H9 (cell line): ENCODE measurements at regions not wholly inside any gene's neighbourhood (a gene's known extent, or its start where the extent isn't known, plus 50 kb on each side); places are given as distances from the start of the nearest gene placed in this dataset.

ENCODE experiments used
- DNase-seq: peaks from one replicate; pipeline ENCODE4 v3.0.0-alpha.2; 2017
- H2AFZ ChIP-seq: one replicate; pipeline ENCODE4 v1.6.1; 2013; ENCODE audit warnings: mild to moderate bottlenecking, low read length, control low read depth, moderate library complexity
- H2AK5ac ChIP-seq: 2 replicates; pipeline ENCODE4 v1.6.1; 2013; ENCODE audit warnings: low read length, control low read depth, mixed read lengths; ENCODE audit not compliant: insufficient read length
- H2BK120ac ChIP-seq: one replicate; pipeline ENCODE4 v1.6.1; 2013; ENCODE audit warnings: low read depth, mild to moderate bottlenecking, low read length, control low read depth, inconsistent platforms; ENCODE audit not compliant: poor library complexity, severe bottlenecking
- H2BK12ac ChIP-seq: 2 replicates; pipeline ENCODE4 v1.6.1; 2013; ENCODE audit warnings: low read length, control low read depth, mixed read lengths, low read depth; ENCODE audit not compliant: insufficient read length
- H2BK15ac ChIP-seq: 2 replicates; pipeline ENCODE4 v1.6.1; 2013; ENCODE audit warnings: low read depth, low read length, control low read depth
- H2BK20ac ChIP-seq: one replicate; pipeline ENCODE4 v1.6.1; 2013; ENCODE audit warnings: low read depth, mild to moderate bottlenecking, low read length, control low read depth, inconsistent platforms; ENCODE audit not compliant: poor library complexity, severe bottlenecking
- H2BK5ac ChIP-seq: 2 replicates; pipeline ENCODE4 v1.6.1; 2013; ENCODE audit warnings: low read length, control low read depth, mixed read lengths; ENCODE audit not compliant: insufficient read length
- H3K14ac ChIP-seq: 2 replicates; pipeline ENCODE4 v1.6.1; 2013; ENCODE audit warnings: low read length, control low read depth; ENCODE audit not compliant: insufficient read depth
- H3K18ac ChIP-seq: 2 replicates; pipeline ENCODE4 v1.6.1; 2013; ENCODE audit warnings: low read depth, mild to moderate bottlenecking, mixed read lengths, low read length, control low read depth; ENCODE audit not compliant: insufficient read length
- H3K23ac ChIP-seq: 2 replicates; pipeline ENCODE4 v1.6.1; 2013; ENCODE audit warnings: low read length, control low read depth, mixed read lengths, low read depth; ENCODE audit not compliant: insufficient read length
- H3K23me2 ChIP-seq: 2 replicates; pipeline ENCODE4 v1.6.1; 2013; ENCODE audit warnings: low read depth, mild to moderate bottlenecking, mixed read lengths, low read length, control low read depth; ENCODE audit not compliant: insufficient read length, poor library complexity, severe bottlenecking
- H3K27ac ChIP-seq: 2 replicates; pipeline ENCODE4 v1.5.1; 2013; ENCODE audit warnings: low read length, control low read depth, mixed read lengths, low read depth; ENCODE audit not compliant: insufficient read length
- H3K27me3 ChIP-seq: 2 replicates; pipeline ENCODE4 v1.6.1; 2013; ENCODE audit warnings: low read length, control low read depth, inconsistent platforms; ENCODE audit not compliant: insufficient read depth
- H3K4ac ChIP-seq: 2 replicates; pipeline ENCODE4 v1.6.1; 2013; ENCODE audit warnings: low read depth, mild to moderate bottlenecking, control low read depth, inconsistent platforms, low read length, moderate library complexity
- H3K4me1 ChIP-seq: 2 replicates; pipeline ENCODE4 v1.6.1; 2013; ENCODE audit warnings: low read length, control low read depth, inconsistent platforms; ENCODE audit not compliant: insufficient read depth
- H3K4me2 ChIP-seq: 2 replicates; pipeline ENCODE4 v1.6.1; 2013; ENCODE audit warnings: low read length, control low read depth, mixed read lengths; ENCODE audit not compliant: insufficient read length, insufficient read depth
- H3K56ac ChIP-seq: 2 replicates; pipeline ENCODE4 v1.6.1; 2013; ENCODE audit warnings: low read depth, mild to moderate bottlenecking, mixed read lengths, low read length, control low read depth; ENCODE audit not compliant: insufficient read length
- H3K79me1 ChIP-seq: 2 replicates; pipeline ENCODE4 v1.6.1; 2013; ENCODE audit warnings: low read depth, mild to moderate bottlenecking, moderate library complexity, low read length, control low read depth, inconsistent platforms; ENCODE audit not compliant: insufficient read depth, poor library complexity, severe bottlenecking
- H3K79me2 ChIP-seq: 2 replicates; pipeline ENCODE4 v1.6.1; 2013; ENCODE audit warnings: low read length, control low read depth, inconsistent platforms; ENCODE audit not compliant: insufficient read depth
- H3K9ac ChIP-seq: 2 replicates; pipeline ENCODE4 v1.6.1; 2013; ENCODE audit warnings: low read length, control low read depth, mixed read lengths; ENCODE audit not compliant: insufficient read length; ENCODE audit errors: extremely low read depth
- H3K9me3 ChIP-seq: one replicate; pipeline ENCODE4 v1.6.1; 2013; ENCODE audit warnings: low read depth, low read length, inconsistent platforms; ENCODE audit not compliant: control insufficient read depth
- H3T11ph ChIP-seq: one replicate; pipeline ENCODE4 v1.6.1; 2013; ENCODE audit warnings: mild to moderate bottlenecking, low read length, control low read depth, inconsistent platforms
- H4K20me1 ChIP-seq: one replicate; pipeline ENCODE4 v1.6.1; 2013; ENCODE audit not compliant: control insufficient read depth, insufficient read length, insufficient read depth
- H4K5ac ChIP-seq: 2 replicates; pipeline ENCODE4 v1.6.1; 2013; ENCODE audit warnings: low read depth, mild to moderate bottlenecking, mixed read lengths, low read length, control low read depth; ENCODE audit not compliant: insufficient read length
- H4K8ac ChIP-seq: replicated peaks from 2 replicates; pipeline ENCODE4 v1.6.1; 2013; ENCODE audit warnings: low read length, control low read depth, mixed read lengths, low read depth; ENCODE audit not compliant: insufficient read length
- H4K91ac ChIP-seq: 2 replicates; pipeline ENCODE4 v1.6.1; 2013; ENCODE audit warnings: low read depth, mild to moderate bottlenecking, moderate library complexity, mixed read lengths, low read length, control low read depth; ENCODE audit not compliant: insufficient read length
- H3K27ac Mint-ChIP-seq, 3 experiments: 2 replicates in 2 of 3; 3 replicates in 1 of 3; pipeline ENCODE4 v1.8.0; 2020 to 2021; ENCODE audit warnings: mixed read lengths in 3 of 3, mild to moderate bottlenecking in 1 of 3, moderate library complexity in 1 of 3
- H3K27me3 Mint-ChIP-seq: 2 replicates; pipeline ENCODE4 v1.8.0; 2021; ENCODE audit warnings: low read depth, mild to moderate bottlenecking, moderate library complexity, mixed read lengths
- H3K36me3 Mint-ChIP-seq, 3 experiments: 2 replicates in 2 of 3; 3 replicates in 1 of 3; pipeline ENCODE4 v1.8.0; 2020 to 2021; ENCODE audit warnings: low read depth in 3 of 3, mixed read lengths in 3 of 3; ENCODE audit not compliant: insufficient read depth in 1 of 3
- H3K4me1 Mint-ChIP-seq, 2 experiments: 2 replicates each; pipeline ENCODE4 v1.8.0; 2020; ENCODE audit warnings: mixed read lengths in 2 of 2
- H3K4me3 Mint-ChIP-seq, 2 experiments: 2 replicates in 1 of 2; 3 replicates in 1 of 2; pipeline ENCODE4 v1.8.0; 2020 to 2021; ENCODE audit warnings: mild to moderate bottlenecking in 2 of 2, mixed read lengths in 2 of 2, moderate library complexity in 1 of 2
- H3K9me3 Mint-ChIP-seq, 2 experiments: 2 replicates in 1 of 2; 3 replicates in 1 of 2; pipeline ENCODE4 v1.8.0; 2020; ENCODE audit warnings: mild to moderate bottlenecking in 2 of 2, mixed read lengths in 2 of 2, moderate library complexity in 1 of 2
- WGBS: extraction: QIAGEN DNeasy Blood & Tissue Kit; methylation state at CpG from one replicate; pipeline ENCODE4 v1.1.7; 2013; ENCODE audit warnings: missing lambda C conversion rate, low lambda C conversion rate, mixed read lengths; ENCODE audit not compliant: insufficient read length; ENCODE audit errors: extremely low coverage; 5-methylcytosine and 5-hydroxymethylcytosine counted together
- TF ChIP-seq, protein P1 (sequence below): fragments of 200-600 bp; sonication (generic); conservative IDR thresholded peaks from 3 replicates; pipeline ENCODE4 v1.8.0; 2021; ENCODE audit warnings: antibody characterized with exemption, mild to moderate bottlenecking

GRCh38 chr1:57959531-57960241 is 535.8 kb upstream of the DAB1 start:
- Histone ChIP-seq H2BK20ac (no peak overlapping the region), H3K4me2 (no peak overlapping the region), H4K20me1 (no peaks in the 10 kb centered on the region), H3T11ph (no peak overlapping the region), H3K27ac (no peak overlapping the region), H3K14ac (no peak overlapping the region), H3K4ac (no peak overlapping the region), H2BK5ac (peak overlapping the region; percentile 16), H3K9me3 (no peaks in the 10 kb centered on the region), H4K8ac (no peak overlapping the region), H2AFZ (no peak overlapping the region), H3K9ac (no peak overlapping the region), H3K27me3 (no peaks in the 10 kb centered on the region; the same call in 1 of the 2 replicates), H2BK120ac (no peak overlapping the region), H3K79me1 (no peaks in the 10 kb centered on the region), H2AK5ac (no peak overlapping the region), H2BK15ac (no peak overlapping the region), H3K4me1 (no peaks in the 10 kb centered on the region; the same call in 1 of the 2 replicates), H4K5ac (no peak overlapping the region), H4K91ac (no peak overlapping the region), H3K23me2 (no peaks in the 10 kb centered on the region), H3K23ac (no peak overlapping the region), H3K56ac (no peak overlapping the region), H2BK12ac (no peak overlapping the region), H3K18ac (no peak overlapping the region), H3K79me2 (no peaks in the 10 kb centered on the region)
- H3K27ac Mint-ChIP-seq, result no peak overlapping the region
- H3K27me3 Mint-ChIP-seq, result no peaks in the 10 kb centered on the region
- no CpG with 5 or more reads among the region's 8 CpGs for WGBS
- H3K4me1 Mint-ChIP-seq, result peaks cover 7 to 9% of the 10 kb centered on the region in 2 experiments; a peak in 3 of 4 replicates
- H3K4me3 Mint-ChIP-seq, result no peak overlapping the region
- TF ChIP-seq, protein P1, sequence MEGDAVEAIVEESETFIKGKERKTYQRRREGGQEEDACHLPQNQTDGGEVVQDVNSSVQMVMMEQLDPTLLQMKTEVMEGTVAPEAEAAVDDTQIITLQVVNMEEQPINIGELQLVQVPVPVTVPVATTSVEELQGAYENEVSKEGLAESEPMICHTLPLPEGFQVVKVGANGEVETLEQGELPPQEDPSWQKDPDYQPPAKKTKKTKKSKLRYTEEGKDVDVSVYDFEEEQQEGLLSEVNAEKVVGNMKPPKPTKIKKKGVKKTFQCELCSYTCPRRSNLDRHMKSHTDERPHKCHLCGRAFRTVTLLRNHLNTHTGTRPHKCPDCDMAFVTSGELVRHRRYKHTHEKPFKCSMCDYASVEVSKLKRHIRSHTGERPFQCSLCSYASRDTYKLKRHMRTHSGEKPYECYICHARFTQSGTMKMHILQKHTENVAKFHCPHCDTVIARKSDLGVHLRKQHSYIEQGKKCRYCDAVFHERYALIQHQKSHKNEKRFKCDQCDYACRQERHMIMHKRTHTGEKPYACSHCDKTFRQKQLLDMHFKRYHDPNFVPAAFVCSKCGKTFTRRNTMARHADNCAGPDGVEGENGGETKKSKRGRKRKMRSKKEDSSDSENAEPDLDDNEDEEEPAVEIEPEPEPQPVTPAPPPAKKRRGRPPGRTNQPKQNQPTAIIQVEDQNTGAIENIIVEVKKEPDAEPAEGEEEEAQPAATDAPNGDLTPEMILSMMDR, result no peak
- no peaks in the 10 kb centered on the region for H3K9me3 Mint-ChIP-seq
- DNase-seq, result no peak
- no peaks in the 10 kb centered on the region for H3K36me3 Mint-ChIP-seq
